Calu3 (cell line): ENCODE measurements at regions not wholly inside any gene's neighbourhood (a gene's known extent, or its start where the extent isn't known, plus 50 kb on each side); places are given as distances from the start of the nearest gene placed in this dataset.

Source experiments
- BruUV-seq: library from RNA; stranded (reverse); fragments of 400-500 nt; replicated peaks from 2 replicates; lab custom pipeline; 2021; lab: Mats Ljungman, UMichigan
- CTCF ChIA-PET: fragments of 300-600 bp; sonication (Branson Sonifier 250); formaldehyde crosslinking; loops from one replicate; lab custom pipeline; 2022; ENCODE audit warnings: antibody characterized with exemption; lab: Charles Lee
- DNase-seq: peaks from one replicate; pipeline ENCODE4 v3.0.0; 2022
- H3K27ac Mint-ChIP-seq: one replicate; pipeline ENCODE4 v1.8.0; 2022; ENCODE audit warnings: mixed read lengths; ENCODE audit not compliant: unreplicated experiment
- H3K27me3 Mint-ChIP-seq: one replicate; pipeline ENCODE4 v1.8.0; 2022; ENCODE audit warnings: mixed read lengths; ENCODE audit not compliant: unreplicated experiment
- H3K36me3 Mint-ChIP-seq: one replicate; pipeline ENCODE4 v1.8.0; 2022; ENCODE audit warnings: mild to moderate bottlenecking, moderate library complexity, mixed read lengths; ENCODE audit not compliant: insufficient read depth, unreplicated experiment
- H3K4me1 Mint-ChIP-seq: one replicate; pipeline ENCODE4 v1.8.0; 2022; ENCODE audit warnings: mild to moderate bottlenecking, low read depth, mixed read lengths; ENCODE audit not compliant: unreplicated experiment
- H3K4me3 Mint-ChIP-seq: one replicate; pipeline ENCODE4 v1.8.0; 2022; ENCODE audit warnings: mild to moderate bottlenecking, low read depth, moderate library complexity, mixed read lengths; ENCODE audit not compliant: unreplicated experiment
- H3K9me3 Mint-ChIP-seq: one replicate; pipeline ENCODE4 v1.8.0; 2022; ENCODE audit warnings: low read depth, mixed read lengths; ENCODE audit not compliant: unreplicated experiment
- intact Hi-C: fragments of 100-400 bp; cut with micrococcal nuclease; formaldehyde crosslinking; loops from one replicate; pipeline ENCODE4 v1.10.0; 2022; ENCODE audit not compliant: unreplicated experiment
- TF ChIP-seq, protein P1 (sequence below): fragments of 200-600 bp; IDR thresholded peaks from one replicate; pipeline ENCODE4 v1.8.0; 2022; ENCODE audit warnings: antibody characterized with exemption; ENCODE audit not compliant: unreplicated experiment

DNA sequence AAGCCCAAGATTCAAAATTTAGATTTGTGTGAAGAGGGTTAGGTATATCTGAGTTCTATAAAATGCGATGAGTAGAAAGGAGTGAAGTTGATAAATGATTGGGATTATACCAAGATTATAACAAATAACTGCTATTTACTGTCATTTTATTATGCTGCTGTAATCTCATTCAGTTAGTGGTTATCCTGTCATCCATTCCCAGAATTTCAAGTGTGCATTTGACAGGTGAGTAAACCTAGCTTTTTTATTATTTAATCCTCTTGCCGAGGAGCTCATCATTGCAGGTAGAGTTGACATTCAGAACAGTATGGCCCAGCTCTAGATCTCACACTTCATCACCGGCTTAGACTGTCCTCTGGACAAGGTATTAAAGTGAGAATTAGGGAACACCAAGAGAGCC is 1146.2 kb downstream of the CDH11 start:
- CTCF ChIA-PET: no interaction called here
- Mint-ChIP-seq H3K36me3 (no peaks in the 10 kb centered on the region), H3K4me1 (no peaks in the 10 kb centered on the region), H3K4me3 (no peak overlapping the region), H3K9me3 (peaks cover 9% of the 10 kb centered on the region), H3K27me3 (no peaks in the 10 kb centered on the region), H3K27ac (no peak overlapping the region)
- BruUV-seq: no TSS peak
- no peak for DNase-seq
- TF ChIP-seq, protein P1, sequence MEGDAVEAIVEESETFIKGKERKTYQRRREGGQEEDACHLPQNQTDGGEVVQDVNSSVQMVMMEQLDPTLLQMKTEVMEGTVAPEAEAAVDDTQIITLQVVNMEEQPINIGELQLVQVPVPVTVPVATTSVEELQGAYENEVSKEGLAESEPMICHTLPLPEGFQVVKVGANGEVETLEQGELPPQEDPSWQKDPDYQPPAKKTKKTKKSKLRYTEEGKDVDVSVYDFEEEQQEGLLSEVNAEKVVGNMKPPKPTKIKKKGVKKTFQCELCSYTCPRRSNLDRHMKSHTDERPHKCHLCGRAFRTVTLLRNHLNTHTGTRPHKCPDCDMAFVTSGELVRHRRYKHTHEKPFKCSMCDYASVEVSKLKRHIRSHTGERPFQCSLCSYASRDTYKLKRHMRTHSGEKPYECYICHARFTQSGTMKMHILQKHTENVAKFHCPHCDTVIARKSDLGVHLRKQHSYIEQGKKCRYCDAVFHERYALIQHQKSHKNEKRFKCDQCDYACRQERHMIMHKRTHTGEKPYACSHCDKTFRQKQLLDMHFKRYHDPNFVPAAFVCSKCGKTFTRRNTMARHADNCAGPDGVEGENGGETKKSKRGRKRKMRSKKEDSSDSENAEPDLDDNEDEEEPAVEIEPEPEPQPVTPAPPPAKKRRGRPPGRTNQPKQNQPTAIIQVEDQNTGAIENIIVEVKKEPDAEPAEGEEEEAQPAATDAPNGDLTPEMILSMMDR: no peak
- intact Hi-C loops: no loop called here

DNA sequence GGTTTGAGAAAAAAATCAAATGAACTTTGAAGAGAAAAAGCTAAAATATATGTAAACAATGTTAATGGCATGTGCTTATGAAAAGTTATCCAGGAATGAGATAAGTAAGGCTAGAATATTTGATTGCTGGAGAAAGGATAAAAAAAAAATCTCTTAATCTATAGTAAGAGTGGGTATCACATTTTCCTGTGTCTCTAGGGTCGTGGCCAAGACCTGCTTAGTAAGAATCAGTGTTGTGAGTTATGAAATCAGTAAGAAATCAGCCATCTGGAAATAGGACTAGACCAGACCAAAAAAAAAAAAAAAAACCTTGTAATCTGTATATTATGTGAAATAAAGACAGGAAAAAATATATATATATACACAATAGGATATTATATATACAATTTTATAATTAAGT is 1153.9 kb downstream of the CDH11 start:
- Mint-ChIP-seq H3K27me3 (no peaks in the 10 kb centered on the region), H3K9me3 (peaks cover 11% of the 10 kb centered on the region), H3K4me3 (no peak overlapping the region), H3K4me1 (no peaks in the 10 kb centered on the region), H3K27ac (no peak overlapping the region), H3K36me3 (no peaks in the 10 kb centered on the region)
- BruUV-seq: no TSS peak
- intact Hi-C loops: no loop called here
- TF ChIP-seq, protein P1: no peak
- CTCF ChIA-PET: no interaction called here
- DNase-seq: no peak

DNA sequence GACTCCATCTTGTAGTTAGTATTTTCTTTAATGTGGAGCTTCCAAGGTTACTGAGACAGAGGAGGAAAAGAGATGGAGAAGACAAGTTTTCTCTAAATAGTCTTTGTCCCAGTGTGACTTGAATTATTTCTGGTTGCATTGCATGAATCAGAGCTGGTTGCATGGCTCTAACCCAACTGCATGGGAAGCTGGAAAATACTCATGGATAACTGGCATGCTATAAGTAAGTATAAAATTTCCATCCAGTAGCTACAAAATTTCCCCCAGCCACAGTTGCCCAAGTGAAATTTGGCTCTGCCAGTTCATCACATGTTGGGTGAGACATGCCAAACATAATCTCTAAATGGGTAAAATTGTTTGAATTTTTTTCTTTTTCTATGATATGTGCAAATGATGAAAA is 1161.5 kb downstream of the CDH11 start:
- Mint-ChIP-seq H3K36me3 (no peaks in the 10 kb centered on the region), H3K9me3 (peaks cover 20% of the 10 kb centered on the region), H3K27me3 (no peaks in the 10 kb centered on the region), H3K27ac (no peak overlapping the region), H3K4me1 (no peaks in the 10 kb centered on the region), H3K4me3 (no peak overlapping the region)
- TF ChIP-seq, protein P1: no peak
- no TSS peak for BruUV-seq
- DNase-seq: no peak
- CTCF ChIA-PET: no interaction called here
- intact Hi-C loops: no loop called here

DNA sequence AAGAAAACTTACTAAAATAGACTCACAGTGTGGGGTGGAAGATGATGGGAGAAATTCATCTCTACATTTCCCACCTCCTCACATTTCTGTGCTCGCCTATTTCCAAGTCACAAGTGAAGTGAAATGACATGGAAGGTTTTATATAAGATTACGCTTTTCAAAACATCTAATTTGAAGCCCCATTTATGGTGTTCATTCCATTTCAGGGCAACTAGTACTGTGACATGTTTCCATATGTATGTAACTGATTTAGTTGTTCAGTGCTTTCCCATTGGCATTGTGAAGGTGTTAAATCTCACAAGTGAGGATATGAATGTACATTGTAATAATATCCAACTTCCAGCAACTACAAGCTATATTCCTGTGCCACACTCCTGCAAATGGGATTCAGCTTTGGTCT is 1174.8 kb downstream of the CDH11 start:
- Mint-ChIP-seq H3K27ac (no peak overlapping the region), H3K4me1 (no peaks in the 10 kb centered on the region), H3K9me3 (peaks cover 6% of the 10 kb centered on the region), H3K4me3 (no peak overlapping the region), H3K27me3 (no peaks in the 10 kb centered on the region), H3K36me3 (no peaks in the 10 kb centered on the region)
- intact Hi-C loops: no loop called here
- CTCF ChIA-PET: no interaction called here
- no TSS peak for BruUV-seq
- TF ChIP-seq, protein P1: no peak
- no peak for DNase-seq
